ENCODE measurements at regions not wholly inside any gene's neighbourhood (a gene's known extent, or its start where the extent isn't known, plus 50 kb on each side); places are given as distances from the start of the nearest gene placed in this dataset.
"Not testable (repeated sequence)": the region's sequence is repeated elsewhere in the genome, so short reads cannot be mapped to it uniquely, and the experiment has no call there.

DNA sequence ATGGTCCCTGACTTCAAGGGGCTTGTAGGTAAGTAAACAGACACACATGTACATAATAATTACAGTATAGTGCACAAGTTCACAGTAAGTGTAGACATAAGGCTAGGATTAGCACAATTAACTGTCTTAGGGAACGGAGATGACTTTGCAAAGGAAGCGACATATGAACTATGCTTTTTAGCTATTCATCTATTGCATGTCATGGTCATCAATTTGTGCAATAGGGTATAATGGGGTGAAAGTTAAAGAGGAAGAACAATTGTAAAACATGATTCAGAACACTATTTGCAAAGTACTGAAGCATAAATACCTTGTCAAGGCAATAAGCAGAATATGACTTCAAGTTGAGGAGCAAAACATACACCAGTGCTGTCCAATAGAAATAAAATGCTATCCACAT is 112.3 kb upstream of the SLC8A1 start:
- DNase-seq (ENCODE audit: low read depth in 2 of 2) = no peak

DNA sequence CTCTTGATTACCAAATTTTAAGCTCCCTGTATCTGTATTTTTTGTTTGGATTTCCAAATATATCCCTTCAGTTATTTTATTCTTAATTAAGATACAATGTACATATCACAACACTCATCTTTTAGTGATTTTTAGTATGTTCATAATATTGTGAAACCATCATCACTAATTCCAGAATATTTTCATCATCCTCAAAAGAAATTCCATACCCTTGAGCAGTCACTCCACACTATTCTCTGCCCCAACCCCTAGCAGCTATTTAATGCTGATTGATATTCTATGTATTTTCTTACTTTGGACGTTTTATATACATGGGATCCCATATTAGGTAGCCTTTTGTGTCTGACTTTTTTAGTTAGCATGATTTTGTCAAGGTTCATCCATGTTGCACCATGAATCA is 127.4 kb upstream of the SLC8A1 start:
- DNase-seq (ENCODE audit: low read depth in 2 of 2) = no peak

DNA sequence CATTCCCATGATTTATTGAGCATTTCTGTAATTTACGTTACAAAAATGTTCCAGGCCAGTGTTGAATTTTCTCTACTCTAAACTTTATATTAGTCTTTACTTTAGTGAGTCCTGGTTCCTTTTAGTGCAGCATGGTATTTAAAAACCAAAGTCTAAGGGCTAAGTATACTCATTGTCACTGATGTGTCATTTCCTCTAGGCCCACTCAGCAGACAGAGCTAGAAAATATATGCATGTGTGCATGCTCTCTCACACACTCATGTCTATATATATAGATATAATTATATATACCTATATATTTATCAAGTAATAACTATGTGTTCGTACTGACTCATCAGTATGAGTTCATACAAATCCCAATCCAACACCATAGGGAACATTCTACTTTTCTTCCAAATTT is 132.5 kb upstream of the SLC8A1 start:
- no peak for DNase-seq (ENCODE audit: low read depth in 2 of 2)

DNA sequence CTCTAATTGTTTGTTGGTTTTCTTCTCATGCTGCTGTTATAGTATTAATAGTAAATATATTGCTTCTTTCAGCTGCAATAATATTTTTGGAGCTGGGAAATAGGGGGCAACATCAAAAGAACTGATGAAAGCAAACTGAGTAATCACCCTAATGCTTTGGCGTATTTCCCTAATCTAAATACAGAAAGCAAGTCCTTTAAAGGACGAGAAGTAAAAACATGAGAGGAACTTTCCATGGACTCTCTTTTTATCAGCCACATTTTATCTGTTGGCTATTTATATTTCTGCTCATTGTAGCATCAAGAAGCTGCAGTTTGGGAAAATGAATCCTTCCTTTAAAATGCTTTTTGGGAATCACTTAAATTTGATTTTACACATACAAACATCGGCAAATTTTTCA is 139.9 kb upstream of the SLC8A1 start:
- no peak for DNase-seq (ENCODE audit: low read depth in 2 of 2)

DNA sequence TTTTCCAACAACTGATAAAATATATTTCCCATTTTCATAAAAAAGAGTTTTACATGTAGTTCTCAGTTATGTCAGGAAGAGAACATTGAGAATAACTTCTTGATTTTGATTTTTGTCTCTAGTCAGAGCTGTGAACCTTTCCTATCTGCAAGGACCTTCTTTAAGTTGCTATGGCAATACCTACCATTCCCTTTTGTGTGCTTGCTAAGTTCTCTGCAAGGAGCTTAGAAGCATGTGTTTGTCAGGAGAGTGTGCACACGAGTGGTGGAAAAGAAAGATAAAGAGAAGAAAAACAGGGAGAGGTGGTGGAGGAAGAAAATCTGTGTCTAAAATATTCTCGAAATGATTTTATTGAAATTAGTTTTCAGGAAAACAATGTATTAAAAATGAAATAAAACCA is 140.3 kb upstream of the SLC8A1 start:
- DNase-seq (ENCODE audit: low read depth in 2 of 2) = no peak

DNA sequence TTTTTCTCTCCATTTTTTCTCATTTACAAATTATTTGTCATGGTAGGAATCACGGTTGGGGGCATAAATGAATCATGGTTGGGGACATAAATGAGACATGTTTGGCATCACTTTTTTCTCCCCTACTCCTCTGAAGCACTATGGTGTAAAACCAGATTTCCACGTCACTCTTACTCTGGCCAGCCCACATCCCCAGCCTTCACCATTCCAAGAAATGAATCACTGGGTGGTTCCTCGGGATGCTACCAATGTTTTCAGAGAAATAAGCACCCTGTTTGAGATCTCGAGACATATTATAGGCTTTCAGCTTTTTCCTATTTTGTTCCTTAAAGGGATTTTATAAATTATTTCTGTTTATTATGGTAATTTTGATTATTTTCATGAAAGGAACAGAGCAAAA is 155.0 kb upstream of the SLC8A1 start:
- DNase-seq (ENCODE audit: low read depth in 2 of 2) = no peak

DNA sequence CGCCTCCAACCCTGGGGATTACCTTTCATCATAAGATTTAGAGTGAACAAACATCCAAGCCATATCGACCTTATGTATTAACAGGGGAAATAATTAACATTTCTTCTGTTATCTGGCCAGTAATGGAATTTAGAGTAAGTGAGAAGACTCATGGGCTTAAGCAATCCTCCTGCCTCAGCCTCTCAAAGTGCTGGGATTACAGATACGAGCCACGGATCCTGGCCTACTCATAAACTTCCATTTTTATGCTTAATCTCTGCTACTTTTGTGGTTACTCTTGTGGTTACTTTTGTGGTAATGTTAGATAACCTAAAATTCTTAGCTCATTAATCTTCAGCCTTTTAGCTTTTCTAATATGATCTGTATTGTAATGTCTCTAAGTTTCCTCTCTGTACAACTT is 159.3 kb upstream of the SLC8A1 start:
- DNase-seq (ENCODE audit: low read depth in 2 of 2) = no peak

DNA sequence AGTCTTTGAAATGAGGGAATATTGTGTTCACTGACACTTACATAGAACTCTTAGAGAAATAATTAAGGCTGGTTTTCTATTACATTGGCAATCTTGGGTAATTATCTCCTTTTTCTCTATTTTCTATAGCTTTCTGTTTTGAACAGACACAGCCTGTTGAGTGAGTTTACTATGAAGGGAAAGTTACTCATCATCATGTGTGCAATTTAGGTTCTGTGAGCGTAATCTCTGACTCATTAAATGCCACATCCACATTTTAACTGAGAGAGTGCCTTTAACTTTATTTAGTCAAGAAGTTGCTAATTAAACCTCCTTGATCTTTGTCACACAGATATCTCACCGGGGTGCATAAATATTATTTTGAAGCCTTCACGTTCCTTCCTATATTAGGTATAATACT is 174.0 kb upstream of the SLC8A1 start:
- DNase-seq (ENCODE audit: low read depth in 2 of 2) = no peak

DNA sequence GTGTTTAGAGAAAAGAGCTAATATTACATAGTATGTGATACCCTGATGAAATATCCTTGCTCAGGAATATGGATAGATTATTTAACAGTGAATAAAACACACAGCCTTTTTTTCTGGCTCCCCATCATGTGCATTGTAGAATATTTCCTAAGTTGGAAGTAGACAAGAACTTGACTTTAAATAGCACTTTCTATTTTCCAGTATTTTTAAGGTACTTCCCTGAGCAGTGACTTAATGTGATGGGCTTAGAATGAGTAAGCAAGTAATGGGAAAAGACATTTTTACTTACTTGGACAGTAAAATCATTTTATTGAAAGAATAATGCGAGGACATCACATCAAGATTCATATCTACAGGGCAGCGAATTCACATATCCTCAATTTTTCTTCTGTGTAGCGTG is 176.7 kb upstream of the SLC8A1 start:
- no peak for DNase-seq (ENCODE audit: low read depth in 2 of 2)

DNA sequence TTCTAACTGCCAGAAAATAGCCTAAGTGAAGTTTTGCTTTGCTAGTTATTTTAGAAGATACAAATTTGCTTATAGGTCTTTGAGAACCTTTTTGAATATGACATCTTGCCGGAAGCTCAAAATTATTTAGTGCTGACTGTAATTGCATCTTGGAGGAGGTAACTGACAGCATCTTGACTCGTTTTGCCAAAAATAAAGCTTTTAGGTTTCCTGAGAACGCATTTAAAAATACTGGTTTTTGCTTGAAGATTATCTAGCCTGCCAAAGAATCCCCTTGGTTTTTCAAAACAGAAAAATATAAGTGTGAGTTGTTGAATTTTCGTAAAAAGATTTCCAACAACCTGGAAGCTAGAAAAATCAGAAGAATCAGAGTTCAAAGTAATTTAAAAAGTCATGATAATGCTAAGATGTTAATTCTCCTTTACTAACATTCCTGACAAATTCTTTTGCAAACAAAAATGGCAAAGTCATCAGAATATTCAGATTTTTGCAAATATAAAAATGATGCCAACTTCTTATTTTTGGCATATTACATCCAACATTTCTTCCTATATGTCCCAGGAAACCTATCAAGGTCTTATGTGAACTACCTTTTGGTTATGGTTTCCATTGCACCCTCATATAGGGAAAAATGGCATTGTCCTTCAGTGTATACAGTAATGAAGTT is 178.0 kb upstream of the SLC8A1 start:
- DNase-seq (ENCODE audit: low read depth in 2 of 2) = no peak

DNA sequence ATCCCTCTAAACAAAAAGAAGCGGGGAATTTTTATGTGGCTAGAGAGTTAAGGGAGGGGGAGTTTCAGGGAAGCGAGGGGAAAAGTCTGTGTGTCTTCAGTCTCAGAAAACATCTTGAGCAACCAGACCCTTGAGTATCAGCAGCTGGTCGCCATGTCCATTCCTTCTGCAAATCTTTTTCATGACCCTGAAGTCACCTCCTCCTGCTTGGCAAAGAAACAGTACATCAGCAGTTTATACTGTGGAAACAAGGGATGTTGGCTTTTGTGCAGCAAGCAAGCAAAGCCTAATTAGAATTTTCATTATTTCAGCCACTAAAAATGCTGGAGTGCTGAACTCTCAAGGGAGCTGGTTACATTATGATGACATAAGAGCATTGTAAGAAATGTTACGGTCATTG is 187.4 kb upstream of the SLC8A1 start:
- DNase-seq (ENCODE audit: low read depth in 2 of 2) = no peak

DNA sequence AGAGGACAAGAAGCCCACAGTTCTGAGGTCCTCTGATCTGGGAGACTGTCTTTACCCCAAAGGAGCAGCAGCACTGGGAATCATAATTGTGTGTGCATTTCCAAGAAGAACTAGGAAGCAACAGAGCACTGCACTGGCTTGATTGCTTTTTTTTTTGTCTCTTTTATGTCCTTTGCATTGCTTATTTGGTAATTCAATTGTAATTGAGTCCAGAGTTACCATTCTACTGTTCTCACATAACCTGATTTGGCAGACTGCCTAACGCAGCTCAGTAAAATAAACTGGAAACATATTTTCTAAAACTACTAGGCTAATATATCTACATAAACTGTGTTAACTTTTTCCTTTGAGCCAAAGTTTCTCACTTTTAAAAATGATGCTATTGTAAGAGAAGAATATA is 190.3 kb upstream of the SLC8A1 start:
- DNase-seq (ENCODE audit: low read depth in 2 of 2) = no peak

DNA sequence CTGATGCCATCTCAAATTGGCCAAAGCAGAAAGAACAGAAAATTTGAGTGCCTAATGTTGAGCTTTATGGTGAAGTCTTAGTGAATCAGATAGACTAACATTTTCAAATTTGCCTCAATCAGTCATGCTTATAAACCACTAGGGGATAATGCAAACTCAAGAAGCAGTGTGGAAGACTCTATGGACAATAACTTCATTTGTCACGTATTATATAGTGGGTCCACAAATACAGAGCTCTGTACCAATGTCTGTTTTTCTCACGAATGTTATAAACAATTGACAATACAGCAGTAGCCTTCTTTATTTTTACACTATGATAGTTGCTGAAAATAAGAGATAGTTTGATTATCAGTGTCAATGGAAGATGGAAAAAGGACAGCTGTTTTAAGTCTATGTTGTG is 190.8 kb upstream of the SLC8A1 start:
- DNase-seq (ENCODE audit: low read depth in 2 of 2) = no peak

DNA sequence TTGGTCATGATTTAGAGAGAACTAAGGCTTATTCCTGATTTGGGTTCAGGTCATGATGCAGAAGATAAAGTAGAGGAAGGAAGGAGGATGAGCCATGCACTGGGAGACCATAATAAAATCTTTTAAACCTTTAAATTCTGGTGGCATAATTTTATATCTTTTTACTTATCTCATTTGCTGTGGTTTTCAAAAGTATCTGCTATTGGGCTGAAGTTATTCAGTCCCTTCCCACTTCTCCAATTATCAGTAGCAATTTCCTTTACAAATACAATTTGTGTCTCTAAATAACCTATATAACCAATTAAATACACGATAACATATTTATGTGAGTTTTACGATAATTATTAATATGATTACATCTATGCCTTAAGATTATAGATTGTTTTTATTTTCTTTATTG is 194.8 kb upstream of the SLC8A1 start:
- DNase-seq (ENCODE audit: low read depth in 2 of 2) = no peak

DNA sequence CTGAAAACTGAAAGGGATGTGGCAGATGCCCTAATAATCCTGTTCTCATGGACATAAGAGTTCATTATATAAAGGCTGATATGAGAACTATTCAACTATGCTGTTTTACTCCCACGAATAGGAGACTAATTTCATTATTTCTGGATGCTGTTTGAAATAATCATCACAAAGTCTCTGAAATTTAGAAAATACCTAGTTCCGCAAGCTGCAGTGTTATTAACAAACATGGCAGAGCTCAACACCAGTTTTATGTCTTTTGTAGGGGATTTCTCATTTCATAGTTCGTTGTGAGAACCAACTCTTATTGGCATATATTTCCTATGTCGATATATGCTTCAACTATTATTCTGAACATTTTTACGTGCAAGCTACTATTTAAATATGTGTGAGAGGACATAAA is 200.3 kb upstream of the SLC8A1 start:
- no peak for DNase-seq (ENCODE audit: low read depth in 2 of 2)

DNA sequence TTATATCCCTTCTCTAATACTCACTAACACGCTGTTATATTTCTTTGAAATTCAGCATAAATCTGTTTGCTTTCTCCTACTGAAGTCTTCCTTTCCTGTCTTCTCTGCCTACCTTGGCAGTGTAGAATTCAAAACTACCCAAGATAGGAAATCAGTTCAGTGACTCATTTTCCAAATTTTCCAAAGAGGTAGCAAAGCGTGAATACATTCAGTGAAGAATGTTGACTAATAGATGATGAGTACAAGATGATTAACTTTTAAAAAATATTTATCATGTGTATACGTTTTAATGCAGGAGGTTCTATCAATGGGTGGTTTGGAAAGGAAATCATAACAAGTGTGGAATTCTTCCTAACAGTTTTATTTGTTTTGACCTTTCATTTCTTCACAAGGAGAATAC is 201.9 kb upstream of the SLC8A1 start:
- no peak for DNase-seq (ENCODE audit: low read depth in 2 of 2)

DNA sequence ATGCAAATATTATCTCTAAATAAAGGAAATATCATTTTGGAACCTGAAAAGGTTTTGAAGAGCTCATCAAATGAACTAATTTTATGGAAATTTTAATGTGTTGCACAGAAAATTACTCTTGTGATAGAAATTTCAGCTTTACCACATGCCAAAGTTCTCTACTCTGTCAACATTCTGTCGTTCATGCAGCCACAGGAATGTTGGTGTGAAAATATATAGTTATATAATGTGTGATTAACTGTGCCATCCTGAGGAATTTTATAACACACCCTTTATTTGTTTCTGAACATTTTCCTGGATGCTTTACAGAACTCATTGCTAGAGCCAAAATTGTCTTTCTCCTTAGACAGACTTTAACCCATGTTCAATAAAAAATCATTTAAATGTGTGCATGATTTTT is 202.5 kb upstream of the SLC8A1 start:
- DNase-seq (ENCODE audit: low read depth in 2 of 2) = no peak

DNA sequence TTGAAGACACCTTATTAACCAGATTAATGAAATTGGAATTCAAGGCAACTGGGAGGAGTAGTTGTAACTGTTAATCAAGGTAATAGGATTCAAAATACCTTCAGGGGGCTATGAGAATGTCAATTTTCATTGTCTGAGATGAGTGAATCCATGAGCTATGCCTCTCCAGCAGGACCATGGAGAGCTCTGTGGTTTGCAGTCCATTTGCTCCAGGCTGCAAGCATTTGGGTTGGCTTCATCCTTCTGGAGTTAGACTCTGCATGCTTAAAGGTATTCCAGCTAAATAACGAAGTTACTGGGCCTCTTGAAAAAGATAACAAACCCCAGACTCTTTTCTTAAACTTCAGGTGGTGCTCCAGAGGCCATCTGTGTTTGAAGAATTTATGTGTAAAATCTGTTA is 207.1 kb upstream of the SLC8A1 start:
- no peak for DNase-seq (ENCODE audit: low read depth in 2 of 2)

DNA sequence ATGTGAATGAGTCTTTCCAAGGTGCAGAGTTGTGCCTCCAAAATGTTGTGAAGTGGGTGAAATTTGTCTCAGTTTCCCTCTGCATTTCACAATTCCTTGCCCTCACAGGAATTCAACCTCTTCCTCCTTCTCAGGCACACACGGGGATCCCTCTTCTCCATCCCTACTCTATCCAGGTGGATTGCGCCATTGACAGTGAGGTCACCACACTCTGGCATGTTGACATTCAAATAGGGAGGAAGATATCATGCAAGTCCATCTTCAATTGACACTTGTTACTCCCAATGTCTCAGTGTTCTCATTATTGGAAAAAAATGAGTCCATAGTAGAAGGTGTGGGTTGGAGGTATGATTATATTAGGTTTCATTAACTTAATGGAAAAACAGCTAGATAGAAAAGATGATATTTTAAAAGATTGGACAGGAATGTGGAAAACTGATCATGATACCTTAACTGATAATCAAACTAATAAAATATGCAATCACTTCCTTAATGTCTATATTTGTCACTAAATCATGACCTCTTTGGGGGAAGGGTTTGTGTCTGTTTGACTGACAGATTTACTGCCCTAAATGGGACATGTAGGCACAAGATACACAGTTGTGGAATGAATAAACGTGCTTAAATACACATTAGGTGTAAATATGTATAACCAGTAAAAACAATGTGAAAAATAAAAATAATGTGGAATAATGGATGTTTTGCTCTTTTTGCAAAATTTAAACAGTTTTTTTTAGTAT is 213.8 kb upstream of the SLC8A1 start:
- DNase-seq (ENCODE audit: low read depth in 2 of 2) = no peak

DNA sequence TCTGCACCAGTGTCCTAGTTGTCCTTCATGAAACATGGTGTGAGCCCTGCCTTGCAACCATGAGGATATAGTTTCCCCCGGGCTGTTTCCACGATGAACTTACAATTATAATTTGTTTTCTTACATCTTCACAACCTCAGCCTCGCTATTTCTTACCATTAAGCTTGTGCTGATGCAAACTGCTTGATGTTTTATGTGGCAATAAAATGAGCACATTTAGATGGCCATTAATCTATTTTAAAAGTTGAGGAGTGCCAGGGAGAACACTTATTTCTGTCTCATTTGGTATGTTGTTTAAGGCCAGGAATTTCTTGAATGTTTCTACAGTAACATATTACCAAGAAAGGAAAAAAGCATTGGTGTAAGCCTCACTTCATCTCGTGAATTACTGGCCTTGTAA is 214.5 kb upstream of the SLC8A1 start:
- no peak for DNase-seq (ENCODE audit: low read depth in 2 of 2)

DNA sequence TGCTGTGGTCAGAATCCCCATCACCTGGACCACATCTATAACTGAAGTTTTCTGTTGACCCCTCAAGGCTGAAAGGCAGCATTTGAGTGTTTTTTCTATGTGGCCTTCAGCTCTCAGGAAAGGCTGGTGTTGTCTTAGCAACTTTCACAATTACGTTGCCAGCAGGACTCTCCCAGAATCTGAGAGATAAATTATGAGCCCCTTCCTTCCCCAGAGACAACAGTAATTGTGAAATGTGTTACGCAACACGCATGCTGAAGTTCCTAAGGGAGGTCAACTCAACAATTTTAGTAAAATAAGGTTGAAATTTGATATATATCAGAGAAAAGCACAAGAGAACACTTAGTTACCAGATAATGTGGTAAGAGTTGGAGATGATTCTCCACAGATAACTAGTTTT is 216.5 kb upstream of the SLC8A1 start:
- DNase-seq (ENCODE audit: low read depth in 2 of 2) = no peak

DNA sequence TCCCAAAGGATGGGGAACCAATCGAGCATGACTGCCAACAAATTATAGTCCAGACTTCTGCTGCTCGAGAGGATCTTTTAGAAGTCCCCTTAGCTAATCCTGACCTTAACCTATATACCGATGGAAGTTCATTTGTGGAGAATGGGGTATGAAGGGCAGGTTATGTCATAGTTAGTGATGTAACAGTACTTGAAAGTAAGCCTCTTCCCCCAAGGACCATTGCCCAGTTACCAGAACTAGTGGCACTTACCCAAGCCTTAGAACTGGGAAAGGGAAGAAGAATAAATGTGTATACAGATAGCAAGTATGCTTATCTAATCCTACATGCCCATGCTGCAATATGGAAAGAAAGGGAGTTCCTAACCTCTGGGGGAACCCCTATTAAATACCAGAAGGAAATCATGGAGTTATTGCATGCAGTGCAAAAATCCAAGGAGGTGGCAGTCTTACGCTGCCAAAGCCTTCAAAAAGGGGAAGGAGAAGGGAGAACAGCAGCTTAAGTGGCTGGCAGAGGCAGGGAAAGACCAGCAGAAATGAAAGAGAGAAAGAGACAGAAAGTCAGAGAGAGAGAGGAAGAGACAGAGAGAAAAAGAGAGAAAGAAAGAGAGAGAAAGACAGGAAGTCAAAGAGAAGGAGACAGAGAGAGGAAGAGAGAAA is 224.4 kb upstream of the SLC8A1 start:
- not testable (repeated sequence) for DNase-seq (ENCODE audit: low read depth in 2 of 2)

DNA sequence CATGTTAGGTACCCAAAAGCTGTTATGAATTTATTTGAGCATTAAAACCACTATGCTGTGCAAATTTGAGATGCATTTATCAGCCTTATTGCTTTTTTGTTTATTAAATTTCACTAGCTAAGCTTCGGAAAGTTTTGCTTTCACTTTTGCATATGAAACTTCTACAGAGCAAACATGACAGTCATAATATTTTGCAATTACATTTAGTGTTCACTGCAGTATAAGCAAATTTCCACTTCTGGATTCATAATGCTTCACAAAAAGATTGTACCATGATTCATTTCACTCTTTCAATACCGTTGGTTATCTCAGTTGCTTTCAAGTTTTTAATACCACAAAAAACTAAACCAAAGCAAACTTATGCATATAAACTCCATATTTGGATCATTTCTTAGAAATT is 228.7 kb upstream of the SLC8A1 start:
- no peak for DNase-seq (ENCODE audit: low read depth in 2 of 2)
